MM.1S (cell line): ENCODE measurements at regions not wholly inside any gene's neighbourhood (a gene's known extent, or its start where the extent isn't known, plus 50 kb on each side); places are given as distances from the start of the nearest gene placed in this dataset.

Experiments
- EZH2phosphoT487 ChIP-seq: fragments of 300-600 bp; sonication (generic); IDR thresholded peaks from 2 replicates; pipeline ENCODE4 v1.6.1; 2018; ENCODE audit warnings: antibody characterized with exemption, low read length
- TF ChIP-seq, protein P1 (sequence below): fragments of 300-600 bp; sonication (generic); IDR thresholded peaks from 2 replicates; pipeline ENCODE4 v1.5.1; 2016; ENCODE audit warnings: antibody characterized with exemption, low read length, mixed read lengths

DNA sequence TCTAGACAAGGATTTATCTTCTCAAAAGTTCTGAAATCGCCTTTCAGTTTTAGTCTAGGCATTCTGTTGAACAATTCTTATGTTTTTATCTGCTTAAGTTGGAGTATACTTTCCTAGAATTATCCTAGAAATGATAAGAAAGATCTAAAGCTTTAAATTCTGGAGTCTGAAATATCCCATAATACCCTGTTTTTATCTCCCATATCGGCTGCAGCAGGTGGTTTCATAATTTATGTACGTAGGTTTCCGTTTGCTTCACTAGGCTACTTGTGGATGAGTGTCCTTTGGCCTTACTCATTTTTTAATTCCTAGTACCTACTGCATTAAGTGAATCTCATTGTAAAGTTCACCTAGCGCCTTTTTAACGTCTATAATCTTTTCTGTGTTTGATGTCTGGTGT, 58.5 kb upstream of the MGAT5 start:
- TF ChIP-seq EZH2phosphoT487, result no peak
- TF ChIP-seq, protein P1, sequence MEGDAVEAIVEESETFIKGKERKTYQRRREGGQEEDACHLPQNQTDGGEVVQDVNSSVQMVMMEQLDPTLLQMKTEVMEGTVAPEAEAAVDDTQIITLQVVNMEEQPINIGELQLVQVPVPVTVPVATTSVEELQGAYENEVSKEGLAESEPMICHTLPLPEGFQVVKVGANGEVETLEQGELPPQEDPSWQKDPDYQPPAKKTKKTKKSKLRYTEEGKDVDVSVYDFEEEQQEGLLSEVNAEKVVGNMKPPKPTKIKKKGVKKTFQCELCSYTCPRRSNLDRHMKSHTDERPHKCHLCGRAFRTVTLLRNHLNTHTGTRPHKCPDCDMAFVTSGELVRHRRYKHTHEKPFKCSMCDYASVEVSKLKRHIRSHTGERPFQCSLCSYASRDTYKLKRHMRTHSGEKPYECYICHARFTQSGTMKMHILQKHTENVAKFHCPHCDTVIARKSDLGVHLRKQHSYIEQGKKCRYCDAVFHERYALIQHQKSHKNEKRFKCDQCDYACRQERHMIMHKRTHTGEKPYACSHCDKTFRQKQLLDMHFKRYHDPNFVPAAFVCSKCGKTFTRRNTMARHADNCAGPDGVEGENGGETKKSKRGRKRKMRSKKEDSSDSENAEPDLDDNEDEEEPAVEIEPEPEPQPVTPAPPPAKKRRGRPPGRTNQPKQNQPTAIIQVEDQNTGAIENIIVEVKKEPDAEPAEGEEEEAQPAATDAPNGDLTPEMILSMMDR, result no peak
